Endodermal cell (in vitro differentiated cells): ENCODE measurements at regions not wholly inside any gene's neighbourhood (a gene's known extent, or its start where the extent isn't known, plus 50 kb on each side); places are given as distances from the start of the nearest gene placed in this dataset.

Source experiments
- DNase-seq: peaks from one replicate; pipeline ENCODE4 v3.0.0-alpha.2; 2017
- H3K27ac ChIP-seq: 2 replicates; pipeline ENCODE4 v1.5.1; 2013; ENCODE audit warnings: mild to moderate bottlenecking, low read depth, low read length, moderate library complexity
- H3K27me3 ChIP-seq: 2 replicates; pipeline ENCODE4 v1.6.1; 2013; ENCODE audit warnings: mild to moderate bottlenecking, low read length, moderate library complexity; ENCODE audit not compliant: insufficient read depth, control insufficient read depth, poor library complexity, severe bottlenecking
- H3K36me3 ChIP-seq: 2 replicates; pipeline ENCODE4 v1.7.0; 2013; ENCODE audit warnings: mild to moderate bottlenecking, low read length, moderate library complexity; ENCODE audit not compliant: control insufficient read depth, insufficient read depth
- H3K4me1 ChIP-seq: one replicate; pipeline ENCODE4 v1.7.0; 2013; ENCODE audit warnings: low read length; ENCODE audit not compliant: control insufficient read depth, insufficient read depth
- H3K4me3 ChIP-seq: 2 replicates; pipeline ENCODE4 v1.5.1; 2013; ENCODE audit warnings: mild to moderate bottlenecking, low read length, moderate library complexity
- H3K9ac ChIP-seq: 2 replicates; pipeline ENCODE4 v1.6.1; 2013; ENCODE audit warnings: mild to moderate bottlenecking, low read length, moderate library complexity; ENCODE audit not compliant: poor library complexity, severe bottlenecking; ENCODE audit errors: extremely low read depth
- H3K9me3 ChIP-seq: 2 replicates; pipeline ENCODE4 v1.6.1; 2013; ENCODE audit warnings: mild to moderate bottlenecking, low read length, moderate library complexity; ENCODE audit not compliant: control insufficient read depth
- H3K27ac Mint-ChIP-seq: 2 replicates; pipeline ENCODE4 v1.8.0; 2020; ENCODE audit warnings: mixed read lengths
- H3K27me3 Mint-ChIP-seq: 2 replicates; pipeline ENCODE4 v1.8.0; 2021; ENCODE audit warnings: mild to moderate bottlenecking, mixed read lengths; ENCODE audit not compliant: insufficient read depth
- H3K36me3 Mint-ChIP-seq: 2 replicates; pipeline ENCODE4 v1.8.0; 2020; ENCODE audit warnings: low read depth, mixed read lengths
- H3K4me1 Mint-ChIP-seq: 2 replicates; pipeline ENCODE4 v1.8.0; 2020; ENCODE audit warnings: mixed read lengths
- H3K4me3 Mint-ChIP-seq: 2 replicates; pipeline ENCODE4 v1.8.0; 2020; ENCODE audit warnings: mild to moderate bottlenecking, moderate library complexity, mixed read lengths
- H3K9me3 Mint-ChIP-seq: 2 replicates; pipeline ENCODE4 v1.8.0; 2020; ENCODE audit warnings: mild to moderate bottlenecking, mixed read lengths
- CTCF ChIP-seq: fragments of 200-600 bp; sonication (generic); conservative IDR thresholded peaks from 2 replicates; pipeline ENCODE4 v1.5.0; 2021; ENCODE audit warnings: antibody characterized with exemption, mild to moderate bottlenecking
- WGBS, 2 experiments: methylation state at CpG; one replicate each; pipeline versions ENCODE4 v1.1.5 to v1.1.7; 2013; ENCODE audit warnings: missing lambda C conversion rate in 2 of 2, mixed read lengths in 1 of 2; ENCODE audit not compliant: insufficient coverage in 1 of 2, insufficient read length in 1 of 2; 5-methylcytosine and 5-hydroxymethylcytosine counted together

- Mint-ChIP-seq H3K27me3 (no peaks in the 10 kb centered on the region), H3K27ac (no peak overlapping the region), H3K9me3 (no peaks in the 10 kb centered on the region), H3K4me1 (no peaks in the 10 kb centered on the region), H3K4me3 (no peak overlapping the region), H3K36me3 (no peaks in the 10 kb centered on the region)
- WGBS, 2 experiments, result 95% methylated on average over 1 of the region's 1 CpG; no CpG with 5 or more reads in 1 of the 2 experiments
- Histone ChIP-seq H3K4me1 (no peaks in the 10 kb centered on the region), H3K4me3 (no peak overlapping the region), H3K36me3 (no peaks in the 10 kb centered on the region), H3K9me3 (no peaks in the 10 kb centered on the region), H3K27ac (no peak overlapping the region), H3K9ac (no peak overlapping the region), H3K27me3 (no peaks in the 10 kb centered on the region)
- no peak for DNase-seq
- TF ChIP-seq CTCF, result no peak
Measured at GRCh38 chr1:98289311-98289710, 368.5 kb upstream of the DPYD start.

GRCh38 chr1:98288494-98288893, 367.7 kb upstream of the DPYD start:
- Mint-ChIP-seq H3K36me3 (no peaks in the 10 kb centered on the region), H3K27ac (no peak overlapping the region), H3K4me3 (no peak overlapping the region), H3K4me1 (no peaks in the 10 kb centered on the region), H3K27me3 (no peaks in the 10 kb centered on the region), H3K9me3 (no peaks in the 10 kb centered on the region)
- 100% methylated on average over 1 of the region's 2 CpGs; no CpG with 5 or more reads in 1 of the 2 experiments for WGBS, 2 experiments
- Histone ChIP-seq H3K4me1 (no peaks in the 10 kb centered on the region), H3K9me3 (no peaks in the 10 kb centered on the region), H3K27me3 (no peaks in the 10 kb centered on the region), H3K9ac (no peak overlapping the region), H3K4me3 (no peak overlapping the region), H3K27ac (no peak overlapping the region), H3K36me3 (no peaks in the 10 kb centered on the region)
- no peak for TF ChIP-seq CTCF
- DNase-seq, result no peak

- H3K4me1 Mint-ChIP-seq, result no peaks in the 10 kb centered on the region
- H3K27ac ChIP-seq, result no peak overlapping the region
- no peaks in the 10 kb centered on the region for H3K27me3 ChIP-seq
- no peak for DNase-seq
- no peaks in the 10 kb centered on the region for H3K4me1 ChIP-seq
- no peak overlapping the region for H3K4me3 Mint-ChIP-seq
- H3K9me3 ChIP-seq, result no peaks in the 10 kb centered on the region
- H3K4me3 ChIP-seq, result no peak overlapping the region
- H3K9ac ChIP-seq, result no peak overlapping the region
- 85% methylated on average over 2 of the region's 2 CpGs; no CpG with 5 or more reads in 1 of the 2 experiments for WGBS, 2 experiments
- H3K27me3 Mint-ChIP-seq, result no peaks in the 10 kb centered on the region
- no peaks in the 10 kb centered on the region for H3K36me3 ChIP-seq
- H3K36me3 Mint-ChIP-seq, result no peaks in the 10 kb centered on the region
- H3K9me3 Mint-ChIP-seq, result no peaks in the 10 kb centered on the region
- TF ChIP-seq CTCF, result no peak
- H3K27ac Mint-ChIP-seq, result no peak overlapping the region
Measured at GRCh38 chr1:98287626-98288025, 366.8 kb upstream of the DPYD start.
